C1 segment of cervical spinal cord (tissue), 14 donors: ENCODE measurements at regions not wholly inside any gene's neighbourhood (a gene's known extent, or its start where the extent isn't known, plus 50 kb on each side); places are given as distances from the start of the nearest gene placed in this dataset.
"Not testable (repeated sequence)": the region's sequence is repeated elsewhere in the genome, so short reads cannot be mapped to it uniquely, and the experiment has no call there.

ENCODE experiments used
- DNase-seq, 14 donors: peaks; one replicate each; lab custom pipeline; 2025; lab: John Stamatoyannopoulos, UW

GRCh38 chr1:30571380-30571779 lies 152.0 kb downstream of the MATN1 start:
- no peak for DNase-seq

- no peak for DNase-seq
Observed at GRCh38 chr1:30569384-30569783, 154.0 kb downstream of the MATN1 start.

- DNase-seq, result no peak
Observed at GRCh38 chr1:30562559-30562958, 160.8 kb downstream of the MATN1 start.

- no peak for DNase-seq
Observed at GRCh38 chr1:30551603-30552002, 171.8 kb downstream of the MATN1 start.

GRCh38 chr1:30550365-30551220 lies 172.8 kb downstream of the MATN1 start:
- no peak for DNase-seq

- DNase-seq, result not testable (repeated sequence)
Observed at GRCh38 chr1:30549872-30550271, 173.5 kb downstream of the MATN1 start.

- DNase-seq, result no peak
Observed at GRCh38 chr1:30548294-30548693, 175.1 kb downstream of the MATN1 start.

GRCh38 chr1:30547326-30547725 lies 176.1 kb downstream of the MATN1 start:
- not testable (repeated sequence) for DNase-seq

GRCh38 chr1:30545365-30545764 lies 178.0 kb downstream of the MATN1 start:
- DNase-seq, result no peak

- no peak for DNase-seq
Observed at GRCh38 chr1:30541721-30542485, 181.5 kb downstream of the MATN1 start.

GRCh38 chr1:30540611-30541192 lies 182.7 kb downstream of the MATN1 start:
- no peak for DNase-seq

GRCh38 chr1:30539884-30540283 lies 183.5 kb downstream of the MATN1 start:
- DNase-seq, result no peak

GRCh38 chr1:30538993-30539867 lies 184.2 kb downstream of the MATN1 start:
- no peak for DNase-seq

GRCh38 chr1:30538226-30538992 lies 185.0 kb downstream of the MATN1 start:
- no peak for DNase-seq

GRCh38 chr1:30537279-30537678 lies 186.1 kb downstream of the MATN1 start:
- no peak for DNase-seq

GRCh38 chr1:30536530-30536929 lies 186.9 kb downstream of the MATN1 start:
- DNase-seq, result no peak

- DNase-seq, result no peak
Observed at GRCh38 chr1:30535595-30536325, 187.6 kb downstream of the MATN1 start.

- no peak for DNase-seq
Observed at GRCh38 chr1:30534551-30534940, 188.8 kb downstream of the MATN1 start.

- DNase-seq, result no peak
Observed at GRCh38 chr1:30533796-30534550, 189.4 kb downstream of the MATN1 start.
